ENCODE measurements at regions not wholly inside any gene's neighbourhood (a gene's known extent, or its start where the extent isn't known, plus 50 kb on each side); places are given as distances from the start of the nearest gene placed in this dataset.

- H3K36me3 ChIP-seq (ENCODE audit: insufficient read depth, low read length): no peaks in the 10 kb centered on the region
- no peaks in the 10 kb centered on the region for H3K79me2 ChIP-seq (replicated peaks; ENCODE audit: insufficient read depth, low read length)
- H3K27ac ChIP-seq (ENCODE audit: low read length): no peak overlapping the region
- TF ChIP-seq, protein P1, sequence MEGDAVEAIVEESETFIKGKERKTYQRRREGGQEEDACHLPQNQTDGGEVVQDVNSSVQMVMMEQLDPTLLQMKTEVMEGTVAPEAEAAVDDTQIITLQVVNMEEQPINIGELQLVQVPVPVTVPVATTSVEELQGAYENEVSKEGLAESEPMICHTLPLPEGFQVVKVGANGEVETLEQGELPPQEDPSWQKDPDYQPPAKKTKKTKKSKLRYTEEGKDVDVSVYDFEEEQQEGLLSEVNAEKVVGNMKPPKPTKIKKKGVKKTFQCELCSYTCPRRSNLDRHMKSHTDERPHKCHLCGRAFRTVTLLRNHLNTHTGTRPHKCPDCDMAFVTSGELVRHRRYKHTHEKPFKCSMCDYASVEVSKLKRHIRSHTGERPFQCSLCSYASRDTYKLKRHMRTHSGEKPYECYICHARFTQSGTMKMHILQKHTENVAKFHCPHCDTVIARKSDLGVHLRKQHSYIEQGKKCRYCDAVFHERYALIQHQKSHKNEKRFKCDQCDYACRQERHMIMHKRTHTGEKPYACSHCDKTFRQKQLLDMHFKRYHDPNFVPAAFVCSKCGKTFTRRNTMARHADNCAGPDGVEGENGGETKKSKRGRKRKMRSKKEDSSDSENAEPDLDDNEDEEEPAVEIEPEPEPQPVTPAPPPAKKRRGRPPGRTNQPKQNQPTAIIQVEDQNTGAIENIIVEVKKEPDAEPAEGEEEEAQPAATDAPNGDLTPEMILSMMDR (IDR thresholded peaks at IDR 0.05; ENCODE audit: poor library complexity, severe bottlenecking): no peak
- no peak for TF ChIP-seq REST (IDR thresholded peaks at IDR 0.05; ENCODE audit: borderline replicate concordance)
- no peak for TF ChIP-seq POLR2AphosphoS5 (IDR thresholded peaks at IDR 0.05)
- TF ChIP-seq SMC3 (conservative IDR thresholded peaks at IDR 0.05; ENCODE audit: poor library complexity): no peak
- no peak for TF ChIP-seq TAF1 (IDR thresholded peaks at IDR 0.05; ENCODE audit: low read depth)
- H3F3A ChIP-seq (ENCODE audit: insufficient read depth, low read length, poor library complexity, severe bottlenecking): no peaks in the 10 kb centered on the region
- H3K9ac ChIP-seq (ENCODE audit: low read length): no peak overlapping the region
- H3K4me3 ChIP-seq (ENCODE audit: low read length): no peak overlapping the region
- H3K9me3 ChIP-seq (ENCODE audit: low read length): no peaks in the 10 kb centered on the region
- H4K20me1 ChIP-seq (ENCODE audit: insufficient read depth): no peaks in the 10 kb centered on the region
- H2AFZ ChIP-seq (ENCODE audit: low read depth, low read length): no peak overlapping the region
- H3K27me3 ChIP-seq (ENCODE audit: insufficient read depth, low read depth, low read length): no peaks in the 10 kb centered on the region
- H3K4me2 ChIP-seq (ENCODE audit: low read length): no peak overlapping the region
- no peaks in the 10 kb centered on the region for H3K9me2 ChIP-seq (ENCODE audit: insufficient read depth, low read length)
These were observed 421.5 kb upstream of the SEL1L start for GRCh38 chr14:81955123-81955522.

- no peak overlapping the region for H2AFZ ChIP-seq (ENCODE audit: low read depth, low read length)
- no peak overlapping the region for H3K27ac ChIP-seq (ENCODE audit: low read length)
- no peak overlapping the region for H3K9ac ChIP-seq (ENCODE audit: low read length)
- no peaks in the 10 kb centered on the region for H3K9me3 ChIP-seq (ENCODE audit: low read length)
- TF ChIP-seq POLR2AphosphoS5 (IDR thresholded peaks at IDR 0.05): no peak
- no peak for TF ChIP-seq EP300 (conservative IDR thresholded peaks at IDR 0.05; ENCODE audit: poor library complexity, severe bottlenecking)
- TF ChIP-seq, protein P1 (IDR thresholded peaks at IDR 0.05; ENCODE audit: poor library complexity, severe bottlenecking): no peak
- no peak for TF ChIP-seq TAF1 (IDR thresholded peaks at IDR 0.05; ENCODE audit: low read depth)
- no peaks in the 10 kb centered on the region for H3K79me2 ChIP-seq (replicated peaks; ENCODE audit: insufficient read depth, low read length)
- no peaks in the 10 kb centered on the region for H3K36me3 ChIP-seq (ENCODE audit: insufficient read depth, low read length)
- H3K9me2 ChIP-seq (ENCODE audit: insufficient read depth, low read length): no peaks in the 10 kb centered on the region
- no peak overlapping the region for H3K4me3 ChIP-seq (ENCODE audit: low read length)
- no peaks in the 10 kb centered on the region for H3F3A ChIP-seq (ENCODE audit: insufficient read depth, low read length, poor library complexity, severe bottlenecking)
- H3K4me2 ChIP-seq (ENCODE audit: low read length): no peak overlapping the region
- H4K20me1 ChIP-seq (ENCODE audit: insufficient read depth): no peaks in the 10 kb centered on the region
- H3K27me3 ChIP-seq (ENCODE audit: insufficient read depth, low read depth, low read length): no peaks in the 10 kb centered on the region
These were observed 427.1 kb upstream of the SEL1L start for GRCh38 chr14:81960781-81961180.

GRCh38 chr14:81963846-81964245, 430.2 kb upstream of the SEL1L start:
- no peaks in the 10 kb centered on the region for H3K36me3 ChIP-seq (ENCODE audit: insufficient read depth, low read length)
- H3K9me2 ChIP-seq (ENCODE audit: insufficient read depth, low read length): no peaks in the 10 kb centered on the region
- H3F3A ChIP-seq (ENCODE audit: insufficient read depth, low read length, poor library complexity, severe bottlenecking): no peaks in the 10 kb centered on the region
- TF ChIP-seq RAD21 (conservative IDR thresholded peaks at IDR 0.05) (no peak), REST (IDR thresholded peaks at IDR 0.05; ENCODE audit: borderline replicate concordance) (no peak), EP300 (conservative IDR thresholded peaks at IDR 0.05; ENCODE audit: poor library complexity, severe bottlenecking) (no peak), MXI1 (conservative IDR thresholded peaks at IDR 0.05; ENCODE audit: poor library complexity, severe bottlenecking) (no peak), TAF1 (IDR thresholded peaks at IDR 0.05; ENCODE audit: low read depth) (no peak), SMC3 (conservative IDR thresholded peaks at IDR 0.05; ENCODE audit: poor library complexity) (no peak), POLR2AphosphoS5 (IDR thresholded peaks at IDR 0.05) (no peak)
- TF ChIP-seq, protein P1 (IDR thresholded peaks at IDR 0.05; ENCODE audit: poor library complexity, severe bottlenecking): no peak

More at GRCh38 chr14:81963846-81964245, 430.2 kb upstream of the SEL1L start:
- H2AFZ ChIP-seq (ENCODE audit: low read depth, low read length): no peak overlapping the region
- no peak overlapping the region for H3K9ac ChIP-seq (ENCODE audit: low read length)
- no peak overlapping the region for H3K4me2 ChIP-seq (ENCODE audit: low read length)
- no peaks in the 10 kb centered on the region for H3K9me3 ChIP-seq (ENCODE audit: low read length)
- H3K27me3 ChIP-seq (ENCODE audit: insufficient read depth, low read depth, low read length): no peaks in the 10 kb centered on the region
- no peak overlapping the region for H3K27ac ChIP-seq (ENCODE audit: low read length)
- H4K20me1 ChIP-seq (ENCODE audit: insufficient read depth): no peaks in the 10 kb centered on the region
- H3K79me2 ChIP-seq (replicated peaks; ENCODE audit: insufficient read depth, low read length): no peaks in the 10 kb centered on the region
- no peak overlapping the region for H3K4me3 ChIP-seq (ENCODE audit: low read length)
